Activated CD4-positive, alpha-beta T cell treated with anti-CD3 and anti-CD28 coated beads, Interleukin-2, amount 10 ng/mL, durations not matched to agents 7 days and 5 days (primary cell): ENCODE measurements at regions not wholly inside any gene's neighbourhood (a gene's known extent, or its start where the extent isn't known, plus 50 kb on each side); places are given as distances from the start of the nearest gene placed in this dataset.
"Not testable (repeated sequence)": the region's sequence is repeated elsewhere in the genome, so short reads cannot be mapped to it uniquely, and the experiment has no call there.

Source experiments
- CTCF ChIA-PET: fragments of 350-600 bp; sonication (Branson Sonifier 250); formaldehyde crosslinking; loops from one replicate; lab custom pipeline; 2021; ENCODE audit warnings: antibody characterized with exemption; lab: Charles Lee
- POLR2A ChIA-PET: fragments of 350-600 bp; sonication (Branson Sonifier 250); formaldehyde crosslinking; loops from one replicate; lab custom pipeline; 2021; ENCODE audit warnings: antibody characterized with exemption; lab: Charles Lee
- DNase-seq: peaks from one replicate; pipeline ENCODE4 v3.0.0-alpha.2; 2020
- H3K27ac Mint-ChIP-seq: one replicate; pipeline ENCODE4 v1.8.0; 2021; ENCODE audit warnings: mild to moderate bottlenecking, moderate library complexity, mixed read lengths
- H3K27me3 Mint-ChIP-seq: one replicate; pipeline ENCODE4 v1.8.0; 2021; ENCODE audit warnings: mixed read lengths
- H3K36me3 Mint-ChIP-seq: one replicate; pipeline ENCODE4 v1.8.0; 2021; ENCODE audit warnings: low read depth, mixed read lengths
- H3K4me1 Mint-ChIP-seq: one replicate; pipeline ENCODE4 v1.8.0; 2021; ENCODE audit warnings: mixed read lengths
- H3K4me3 Mint-ChIP-seq: one replicate; pipeline ENCODE4 v1.8.0; 2021; ENCODE audit warnings: mild to moderate bottlenecking, moderate library complexity, mixed read lengths
- H3K9me3 Mint-ChIP-seq: one replicate; pipeline ENCODE4 v1.8.0; 2021; ENCODE audit warnings: mixed read lengths

DNA sequence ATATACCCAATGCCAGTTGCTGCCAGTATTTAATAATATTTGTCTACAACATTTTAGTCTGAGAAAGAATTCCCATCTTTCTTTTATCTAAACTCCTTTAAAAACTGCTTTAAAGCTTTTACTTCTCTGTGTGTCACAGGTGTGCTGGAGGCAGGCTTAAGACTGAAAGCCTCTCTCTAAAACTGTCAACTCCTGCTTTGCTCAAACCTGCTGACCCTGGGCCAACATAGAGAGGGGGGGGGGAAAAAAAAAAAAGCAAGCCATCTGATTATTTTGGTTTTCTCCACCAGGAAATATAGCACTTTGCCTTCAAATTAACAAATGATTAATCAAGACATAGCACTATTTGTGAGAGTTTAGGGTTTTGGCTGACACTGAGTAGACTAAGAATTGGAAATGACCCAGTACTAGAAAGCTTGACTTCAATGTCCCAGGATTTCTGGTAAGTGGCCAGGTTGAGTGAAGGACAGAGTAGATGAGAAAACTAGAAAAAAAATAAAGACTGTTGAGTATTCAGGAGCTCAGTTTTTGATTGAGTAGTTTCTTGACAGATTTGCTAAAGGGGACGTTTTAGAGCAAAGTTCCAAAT is 357.0 kb upstream of the FLRT2 start:
- no peak for DNase-seq
- Mint-ChIP-seq H3K27me3 (no peaks in the 10 kb centered on the region), H3K36me3 (no peaks in the 10 kb centered on the region), H3K4me3 (no peak overlapping the region), H3K27ac (no peak overlapping the region), H3K4me1 (no peaks in the 10 kb centered on the region), H3K9me3 (peaks cover 3% of the 10 kb centered on the region)
- ChIA-PET POLR2A (no interaction called here), CTCF (no interaction called here)

GRCh38 chr14:85175556-85175955 is 354.4 kb upstream of the FLRT2 start:
- CTCF ChIA-PET, result no interaction called here
- Mint-ChIP-seq H3K27ac (no peak overlapping the region), H3K27me3 (no peaks in the 10 kb centered on the region), H3K4me3 (no peak overlapping the region), H3K36me3 (no peaks in the 10 kb centered on the region), H3K4me1 (no peaks in the 10 kb centered on the region), H3K9me3 (peaks cover 3% of the 10 kb centered on the region)
- DNase-seq, result no peak
- POLR2A ChIA-PET, result no interaction called here

DNA sequence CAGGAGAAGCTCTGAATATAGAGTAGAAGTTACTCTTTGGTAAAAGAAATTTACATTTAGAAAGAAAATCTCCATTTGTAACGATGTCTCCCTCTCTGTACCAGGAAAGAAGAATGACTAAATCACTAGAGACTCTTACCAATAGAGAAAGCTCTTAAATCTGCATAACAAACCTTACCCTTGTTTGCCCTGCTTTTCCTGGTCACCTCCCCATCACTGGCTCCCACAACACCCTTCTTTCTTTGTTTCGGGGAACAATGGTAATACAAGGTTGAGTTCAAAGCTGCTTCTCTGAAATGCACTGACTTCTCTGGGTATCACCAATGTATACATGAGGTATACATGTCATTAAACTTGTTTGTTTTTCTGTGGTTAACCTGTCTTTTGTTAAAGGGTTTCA is 351.1 kb upstream of the FLRT2 start:
- no peaks in the 10 kb centered on the region for H3K27me3 Mint-ChIP-seq
- H3K36me3 Mint-ChIP-seq, result no peaks in the 10 kb centered on the region
- no peaks in the 10 kb centered on the region for H3K4me1 Mint-ChIP-seq
- H3K4me3 Mint-ChIP-seq, result no peak overlapping the region
- CTCF ChIA-PET, result no interaction called here
- peaks cover 3% of the 10 kb centered on the region for H3K9me3 Mint-ChIP-seq
- no peak for DNase-seq
- POLR2A ChIA-PET, result no interaction called here
- H3K27ac Mint-ChIP-seq, result no peak overlapping the region

DNA sequence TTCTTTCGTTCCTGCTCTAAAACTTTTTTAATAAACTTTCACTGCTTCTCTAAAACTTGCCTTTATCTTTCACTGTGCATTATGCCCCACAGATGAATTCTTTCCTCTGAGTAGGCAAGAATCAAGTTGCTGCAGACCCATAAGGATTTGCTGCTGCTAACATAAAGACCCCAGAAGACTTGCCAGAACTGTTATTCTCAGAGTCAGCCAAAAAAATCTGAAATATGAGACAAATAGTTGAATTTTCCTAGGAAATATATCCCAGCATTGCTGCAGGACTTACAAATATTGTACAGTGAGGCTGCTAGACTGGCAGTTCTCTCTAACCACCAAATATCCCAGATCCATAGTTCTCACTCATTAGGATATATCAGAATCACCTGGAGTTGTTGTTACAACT is 349.1 kb upstream of the FLRT2 start:
- Mint-ChIP-seq H3K4me1 (no peaks in the 10 kb centered on the region), H3K27me3 (no peaks in the 10 kb centered on the region), H3K9me3 (peaks cover 3% of the 10 kb centered on the region), H3K27ac (no peak overlapping the region), H3K4me3 (no peak overlapping the region), H3K36me3 (no peaks in the 10 kb centered on the region)
- POLR2A ChIA-PET, result no interaction called here
- CTCF ChIA-PET, result interaction anchor here (0.6 kb wide), 1 partner anchor 19 kb away, joined by 3 read pairs; no protein-coding TSS in a partner anchor
- DNase-seq, result no peak

DNA sequence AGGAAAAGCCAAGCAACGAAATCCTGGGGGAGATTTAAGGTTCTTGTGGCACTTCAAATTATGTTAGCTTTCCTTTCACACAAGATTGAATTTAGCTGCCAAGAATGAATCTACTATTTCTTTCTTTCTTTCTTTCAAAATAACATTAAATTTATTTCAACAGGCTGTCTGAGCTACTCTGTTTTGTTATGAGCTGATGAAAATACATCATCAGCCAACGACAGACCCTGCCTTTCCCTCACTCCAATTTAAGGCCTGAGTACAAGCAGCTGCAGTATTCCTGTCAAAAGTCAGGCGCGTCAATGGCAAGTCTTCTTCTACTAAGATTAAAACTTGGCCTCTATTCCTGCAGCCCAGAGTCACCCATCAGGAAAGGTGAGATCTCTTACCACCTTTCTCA is 347.7 kb upstream of the FLRT2 start:
- Mint-ChIP-seq H3K36me3 (no peaks in the 10 kb centered on the region), H3K27ac (no peak overlapping the region), H3K9me3 (no peaks in the 10 kb centered on the region), H3K4me3 (no peak overlapping the region), H3K4me1 (no peaks in the 10 kb centered on the region), H3K27me3 (no peaks in the 10 kb centered on the region)
- POLR2A ChIA-PET, result no interaction called here
- no peak for DNase-seq
- CTCF ChIA-PET, result interaction anchor here (1.4 kb wide), 1 partner anchor 10 kb away, joined by 5 read pairs; no protein-coding TSS in a partner anchor

DNA sequence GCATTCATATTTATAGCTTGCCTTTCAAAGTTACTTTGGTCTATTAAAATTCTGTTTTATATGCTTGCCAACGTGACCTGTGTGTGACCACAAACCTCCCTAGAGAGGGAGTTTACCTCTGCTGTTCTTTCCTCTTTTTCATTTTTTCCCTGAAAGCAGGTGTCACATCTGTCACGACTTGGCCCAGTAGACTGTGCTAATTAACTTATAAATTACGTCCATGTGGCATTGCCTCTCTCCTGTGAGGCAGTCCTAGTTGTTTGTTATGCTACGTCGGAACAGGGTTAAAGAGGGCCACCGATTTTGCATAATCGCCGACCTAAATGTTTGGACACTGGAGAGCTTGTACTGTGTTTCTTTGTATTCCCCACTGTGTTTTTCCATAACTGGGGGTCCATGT is 343.9 kb upstream of the FLRT2 start:
- Mint-ChIP-seq H3K4me1 (no peaks in the 10 kb centered on the region), H3K36me3 (no peaks in the 10 kb centered on the region), H3K9me3 (peaks cover 2% of the 10 kb centered on the region), H3K27ac (no peak overlapping the region), H3K27me3 (no peaks in the 10 kb centered on the region), H3K4me3 (no peak overlapping the region)
- DNase-seq, result no peak
- POLR2A ChIA-PET, result no interaction called here
- CTCF ChIA-PET, result no interaction called here

DNA sequence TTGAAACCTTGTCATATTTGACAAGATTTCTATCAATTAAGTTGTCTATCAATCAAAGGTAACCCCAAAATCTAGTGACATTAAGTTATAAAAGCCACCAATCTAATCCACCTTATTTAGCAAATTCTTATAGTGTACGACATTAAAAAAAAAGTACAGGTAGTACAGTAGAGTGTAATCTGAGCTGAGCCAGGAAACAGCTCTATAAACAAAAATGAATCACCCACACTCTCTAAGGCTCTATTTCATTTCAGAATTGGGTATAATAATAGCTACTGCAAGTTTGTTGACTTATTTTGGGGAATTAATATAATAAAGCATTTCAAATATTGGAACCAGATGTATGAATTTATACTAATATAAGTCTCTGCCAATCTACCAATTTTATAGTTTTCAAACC is 342.4 kb upstream of the FLRT2 start:
- H3K9me3 Mint-ChIP-seq, result peaks cover 2% of the 10 kb centered on the region
- H3K4me3 Mint-ChIP-seq, result no peak overlapping the region
- H3K4me1 Mint-ChIP-seq, result no peaks in the 10 kb centered on the region
- ChIA-PET CTCF (no interaction called here), POLR2A (no interaction called here)
- DNase-seq, result no peak
- no peaks in the 10 kb centered on the region for H3K27me3 Mint-ChIP-seq
- H3K36me3 Mint-ChIP-seq, result no peaks in the 10 kb centered on the region
- no peak overlapping the region for H3K27ac Mint-ChIP-seq

GRCh38 chr14:85188836-85189235 is 341.1 kb upstream of the FLRT2 start:
- no peaks in the 10 kb centered on the region for H3K27me3 Mint-ChIP-seq
- no peaks in the 10 kb centered on the region for H3K36me3 Mint-ChIP-seq
- no peak overlapping the region for H3K4me3 Mint-ChIP-seq
- DNase-seq, result no peak
- no peaks in the 10 kb centered on the region for H3K4me1 Mint-ChIP-seq
- H3K27ac Mint-ChIP-seq, result no peak overlapping the region
- ChIA-PET CTCF (no interaction called here), POLR2A (no interaction called here)
- H3K9me3 Mint-ChIP-seq, result peaks cover 5% of the 10 kb centered on the region

DNA sequence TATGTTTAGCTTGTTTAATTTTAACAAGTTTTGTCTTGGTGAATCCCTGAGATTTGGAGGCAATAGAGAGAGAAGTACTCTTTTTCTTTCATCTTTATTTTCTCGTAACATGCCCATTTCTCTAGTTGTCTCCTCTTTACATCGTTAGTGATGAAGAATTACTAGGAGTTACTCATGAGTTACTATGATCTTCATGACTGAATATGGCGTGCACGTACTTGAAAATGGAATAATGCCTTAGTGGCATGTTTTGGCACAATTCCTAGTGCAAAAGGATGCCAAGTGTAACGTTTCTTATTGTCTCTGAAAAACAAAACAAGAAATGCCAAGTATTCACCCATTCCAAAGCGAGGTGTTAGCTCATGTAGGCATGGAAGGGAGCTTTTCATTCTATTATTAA is 340.7 kb upstream of the FLRT2 start:
- H3K4me3 Mint-ChIP-seq, H3K27ac Mint-ChIP-seq, POLR2A ChIA-PET, H3K9me3 Mint-ChIP-seq, DNase-seq, H3K4me1 Mint-ChIP-seq, CTCF ChIA-PET, H3K27me3 Mint-ChIP-seq, H3K36me3 Mint-ChIP-seq: not testable (repeated sequence)

- ChIA-PET POLR2A (no interaction called here), CTCF (no interaction called here)
- no peak overlapping the region for H3K4me3 Mint-ChIP-seq
- H3K27me3 Mint-ChIP-seq, result no peaks in the 10 kb centered on the region
- H3K4me1 Mint-ChIP-seq, result no peaks in the 10 kb centered on the region
- no peaks in the 10 kb centered on the region for H3K36me3 Mint-ChIP-seq
- H3K9me3 Mint-ChIP-seq, result peaks cover 8% of the 10 kb centered on the region
- DNase-seq, result no peak
- H3K27ac Mint-ChIP-seq, result no peak overlapping the region
Measured at GRCh38 chr14:85190251-85190650, 339.7 kb upstream of the FLRT2 start.

GRCh38 chr14:85191986-85192385 is 338.0 kb upstream of the FLRT2 start:
- H3K4me3 Mint-ChIP-seq, result no peak overlapping the region
- no peaks in the 10 kb centered on the region for H3K36me3 Mint-ChIP-seq
- CTCF ChIA-PET, result interaction anchor here (1.9 kb wide), 1 partner anchor 10 kb away, joined by 5 read pairs; no protein-coding TSS in a partner anchor
- H3K27ac Mint-ChIP-seq, result no peak overlapping the region
- POLR2A ChIA-PET, result no interaction called here
- no peaks in the 10 kb centered on the region for H3K27me3 Mint-ChIP-seq
- peaks cover 8% of the 10 kb centered on the region for H3K9me3 Mint-ChIP-seq
- no peaks in the 10 kb centered on the region for H3K4me1 Mint-ChIP-seq
- DNase-seq, result no peak

DNA sequence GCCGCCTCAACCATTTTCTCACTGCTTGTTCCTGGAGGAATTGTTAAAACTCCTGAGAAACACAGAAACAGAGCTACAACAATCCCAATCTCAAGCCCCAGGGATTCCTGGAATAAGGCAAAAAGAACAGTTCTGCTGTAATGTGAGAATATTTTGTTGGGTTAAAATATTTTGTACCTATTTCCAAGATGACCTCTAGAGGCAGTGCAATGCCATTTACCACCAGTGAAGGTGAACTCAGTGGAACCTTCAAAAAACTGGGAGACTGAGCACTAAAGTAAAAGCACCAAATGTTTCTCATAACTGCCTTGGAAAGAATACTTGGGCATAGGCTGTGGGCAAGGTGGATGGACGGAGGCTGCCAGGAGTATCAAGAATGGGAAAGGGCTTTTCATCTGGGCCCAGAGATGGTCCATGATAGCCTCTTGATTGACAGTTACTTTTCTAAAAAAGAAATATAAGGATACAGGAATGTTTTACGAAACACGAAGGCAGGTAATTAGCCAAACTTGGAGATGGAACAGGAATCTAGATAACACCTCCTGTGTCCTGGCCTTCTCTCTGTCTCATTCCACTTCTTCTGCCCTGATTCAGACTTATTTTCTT is 334.0 kb upstream of the FLRT2 start:
- no peak for DNase-seq
- Mint-ChIP-seq H3K36me3 (no peaks in the 10 kb centered on the region), H3K4me3 (no peak overlapping the region), H3K4me1 (no peaks in the 10 kb centered on the region), H3K27me3 (no peaks in the 10 kb centered on the region), H3K27ac (no peak overlapping the region), H3K9me3 (peaks cover 6% of the 10 kb centered on the region)
- ChIA-PET CTCF (no interaction called here), POLR2A (no interaction called here)

DNA sequence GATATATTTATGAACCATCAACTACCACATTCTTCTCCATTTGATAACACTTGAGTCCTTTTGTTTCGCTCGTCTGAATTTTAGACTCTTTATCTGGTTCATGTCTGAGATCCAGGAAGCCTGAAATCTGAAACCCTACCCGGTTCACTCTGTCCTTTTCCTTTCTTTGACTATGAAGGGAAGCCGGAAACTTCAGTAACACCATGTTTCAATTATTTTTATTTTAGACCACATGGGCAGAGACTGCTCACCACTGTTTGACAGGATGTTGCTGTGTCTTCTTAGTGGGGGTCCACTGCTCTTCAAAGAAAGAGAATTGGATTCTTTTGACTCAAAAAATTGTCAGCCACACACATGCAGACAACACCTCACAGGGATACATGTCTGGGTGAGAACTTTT is 331.9 kb upstream of the FLRT2 start:
- no peaks in the 10 kb centered on the region for H3K4me1 Mint-ChIP-seq
- ChIA-PET CTCF (no interaction called here), POLR2A (no interaction called here)
- H3K4me3 Mint-ChIP-seq, result no peak overlapping the region
- no peaks in the 10 kb centered on the region for H3K36me3 Mint-ChIP-seq
- no peak overlapping the region for H3K27ac Mint-ChIP-seq
- no peak for DNase-seq
- no peaks in the 10 kb centered on the region for H3K27me3 Mint-ChIP-seq
- peaks cover 5% of the 10 kb centered on the region for H3K9me3 Mint-ChIP-seq

- DNase-seq, result no peak
- POLR2A ChIA-PET, result no interaction called here
- CTCF ChIA-PET, result no interaction called here
- H3K9me3 Mint-ChIP-seq, result no peaks in the 10 kb centered on the region
- H3K36me3 Mint-ChIP-seq, result no peaks in the 10 kb centered on the region
- no peaks in the 10 kb centered on the region for H3K4me1 Mint-ChIP-seq
- no peak overlapping the region for H3K4me3 Mint-ChIP-seq
- H3K27ac Mint-ChIP-seq, result no peak overlapping the region
- no peaks in the 10 kb centered on the region for H3K27me3 Mint-ChIP-seq
Measured at GRCh38 chr14:85205875-85206274, 324.1 kb upstream of the FLRT2 start.
